H9 (cell line): ENCODE measurements at regions not wholly inside any gene's neighbourhood (a gene's known extent, or its start where the extent isn't known, plus 50 kb on each side); places are given as distances from the start of the nearest gene placed in this dataset.

Source experiments
- DNase-seq: peaks from one replicate; pipeline ENCODE4 v3.0.0-alpha.2; 2017
- H2AFZ ChIP-seq: one replicate; pipeline ENCODE4 v1.6.1; 2013; ENCODE audit warnings: mild to moderate bottlenecking, low read length, control low read depth, moderate library complexity
- H2AK5ac ChIP-seq: 2 replicates; pipeline ENCODE4 v1.6.1; 2013; ENCODE audit warnings: low read length, control low read depth, mixed read lengths; ENCODE audit not compliant: insufficient read length
- H2BK120ac ChIP-seq: one replicate; pipeline ENCODE4 v1.6.1; 2013; ENCODE audit warnings: low read depth, mild to moderate bottlenecking, low read length, control low read depth, inconsistent platforms; ENCODE audit not compliant: poor library complexity, severe bottlenecking
- H2BK12ac ChIP-seq: 2 replicates; pipeline ENCODE4 v1.6.1; 2013; ENCODE audit warnings: low read length, control low read depth, mixed read lengths, low read depth; ENCODE audit not compliant: insufficient read length
- H2BK15ac ChIP-seq: 2 replicates; pipeline ENCODE4 v1.6.1; 2013; ENCODE audit warnings: low read depth, low read length, control low read depth
- H2BK20ac ChIP-seq: one replicate; pipeline ENCODE4 v1.6.1; 2013; ENCODE audit warnings: low read depth, mild to moderate bottlenecking, low read length, control low read depth, inconsistent platforms; ENCODE audit not compliant: poor library complexity, severe bottlenecking
- H2BK5ac ChIP-seq: 2 replicates; pipeline ENCODE4 v1.6.1; 2013; ENCODE audit warnings: low read length, control low read depth, mixed read lengths; ENCODE audit not compliant: insufficient read length
- H3K14ac ChIP-seq: 2 replicates; pipeline ENCODE4 v1.6.1; 2013; ENCODE audit warnings: low read length, control low read depth; ENCODE audit not compliant: insufficient read depth
- H3K18ac ChIP-seq: 2 replicates; pipeline ENCODE4 v1.6.1; 2013; ENCODE audit warnings: low read depth, mild to moderate bottlenecking, mixed read lengths, low read length, control low read depth; ENCODE audit not compliant: insufficient read length
- H3K23ac ChIP-seq: 2 replicates; pipeline ENCODE4 v1.6.1; 2013; ENCODE audit warnings: low read length, control low read depth, mixed read lengths, low read depth; ENCODE audit not compliant: insufficient read length
- H3K23me2 ChIP-seq: 2 replicates; pipeline ENCODE4 v1.6.1; 2013; ENCODE audit warnings: low read depth, mild to moderate bottlenecking, mixed read lengths, low read length, control low read depth; ENCODE audit not compliant: insufficient read length, poor library complexity, severe bottlenecking
- H3K27ac ChIP-seq: 2 replicates; pipeline ENCODE4 v1.5.1; 2013; ENCODE audit warnings: low read length, control low read depth, mixed read lengths, low read depth; ENCODE audit not compliant: insufficient read length
- H3K27me3 ChIP-seq: 2 replicates; pipeline ENCODE4 v1.6.1; 2013; ENCODE audit warnings: low read length, control low read depth, inconsistent platforms; ENCODE audit not compliant: insufficient read depth
- H3K4ac ChIP-seq: 2 replicates; pipeline ENCODE4 v1.6.1; 2013; ENCODE audit warnings: low read depth, mild to moderate bottlenecking, control low read depth, inconsistent platforms, low read length, moderate library complexity
- H3K4me1 ChIP-seq: 2 replicates; pipeline ENCODE4 v1.6.1; 2013; ENCODE audit warnings: low read length, control low read depth, inconsistent platforms; ENCODE audit not compliant: insufficient read depth
- H3K4me2 ChIP-seq: 2 replicates; pipeline ENCODE4 v1.6.1; 2013; ENCODE audit warnings: low read length, control low read depth, mixed read lengths; ENCODE audit not compliant: insufficient read length, insufficient read depth
- H3K56ac ChIP-seq: 2 replicates; pipeline ENCODE4 v1.6.1; 2013; ENCODE audit warnings: low read depth, mild to moderate bottlenecking, mixed read lengths, low read length, control low read depth; ENCODE audit not compliant: insufficient read length
- H3K79me1 ChIP-seq: 2 replicates; pipeline ENCODE4 v1.6.1; 2013; ENCODE audit warnings: low read depth, mild to moderate bottlenecking, moderate library complexity, low read length, control low read depth, inconsistent platforms; ENCODE audit not compliant: insufficient read depth, poor library complexity, severe bottlenecking
- H3K79me2 ChIP-seq: 2 replicates; pipeline ENCODE4 v1.6.1; 2013; ENCODE audit warnings: low read length, control low read depth, inconsistent platforms; ENCODE audit not compliant: insufficient read depth
- H3K9ac ChIP-seq: 2 replicates; pipeline ENCODE4 v1.6.1; 2013; ENCODE audit warnings: low read length, control low read depth, mixed read lengths; ENCODE audit not compliant: insufficient read length; ENCODE audit errors: extremely low read depth
- H3K9me3 ChIP-seq: one replicate; pipeline ENCODE4 v1.6.1; 2013; ENCODE audit warnings: low read depth, low read length, inconsistent platforms; ENCODE audit not compliant: control insufficient read depth
- H3T11ph ChIP-seq: one replicate; pipeline ENCODE4 v1.6.1; 2013; ENCODE audit warnings: mild to moderate bottlenecking, low read length, control low read depth, inconsistent platforms
- H4K20me1 ChIP-seq: one replicate; pipeline ENCODE4 v1.6.1; 2013; ENCODE audit not compliant: control insufficient read depth, insufficient read length, insufficient read depth
- H4K5ac ChIP-seq: 2 replicates; pipeline ENCODE4 v1.6.1; 2013; ENCODE audit warnings: low read depth, mild to moderate bottlenecking, mixed read lengths, low read length, control low read depth; ENCODE audit not compliant: insufficient read length
- H4K8ac ChIP-seq: replicated peaks from 2 replicates; pipeline ENCODE4 v1.6.1; 2013; ENCODE audit warnings: low read length, control low read depth, mixed read lengths, low read depth; ENCODE audit not compliant: insufficient read length
- H4K91ac ChIP-seq: 2 replicates; pipeline ENCODE4 v1.6.1; 2013; ENCODE audit warnings: low read depth, mild to moderate bottlenecking, moderate library complexity, mixed read lengths, low read length, control low read depth; ENCODE audit not compliant: insufficient read length
- H3K27ac Mint-ChIP-seq, 3 experiments: 2 replicates in 2 of 3; 3 replicates in 1 of 3; pipeline ENCODE4 v1.8.0; 2020 to 2021; ENCODE audit warnings: mixed read lengths in 3 of 3, mild to moderate bottlenecking in 1 of 3, moderate library complexity in 1 of 3
- H3K27me3 Mint-ChIP-seq: 2 replicates; pipeline ENCODE4 v1.8.0; 2021; ENCODE audit warnings: low read depth, mild to moderate bottlenecking, moderate library complexity, mixed read lengths
- H3K36me3 Mint-ChIP-seq, 3 experiments: 2 replicates in 2 of 3; 3 replicates in 1 of 3; pipeline ENCODE4 v1.8.0; 2020 to 2021; ENCODE audit warnings: low read depth in 3 of 3, mixed read lengths in 3 of 3; ENCODE audit not compliant: insufficient read depth in 1 of 3
- H3K4me1 Mint-ChIP-seq, 2 experiments: 2 replicates each; pipeline ENCODE4 v1.8.0; 2020; ENCODE audit warnings: mixed read lengths in 2 of 2
- H3K4me3 Mint-ChIP-seq, 2 experiments: 2 replicates in 1 of 2; 3 replicates in 1 of 2; pipeline ENCODE4 v1.8.0; 2020 to 2021; ENCODE audit warnings: mild to moderate bottlenecking in 2 of 2, mixed read lengths in 2 of 2, moderate library complexity in 1 of 2
- H3K9me3 Mint-ChIP-seq, 2 experiments: 2 replicates in 1 of 2; 3 replicates in 1 of 2; pipeline ENCODE4 v1.8.0; 2020; ENCODE audit warnings: mild to moderate bottlenecking in 2 of 2, mixed read lengths in 2 of 2, moderate library complexity in 1 of 2
- CTCF ChIP-seq: fragments of 200-600 bp; sonication (generic); conservative IDR thresholded peaks from 3 replicates; pipeline ENCODE4 v1.8.0; 2021; ENCODE audit warnings: antibody characterized with exemption, mild to moderate bottlenecking
- WGBS: extraction: QIAGEN DNeasy Blood & Tissue Kit; methylation state at CpG from one replicate; pipeline ENCODE4 v1.1.7; 2013; ENCODE audit warnings: missing lambda C conversion rate, low lambda C conversion rate, mixed read lengths; ENCODE audit not compliant: insufficient read length; ENCODE audit errors: extremely low coverage; 5-methylcytosine and 5-hydroxymethylcytosine counted together

GRCh38 chr14:85205875-85206274 is 324.1 kb upstream of the FLRT2 start:
- H2AK5ac ChIP-seq, result no peak overlapping the region
- H3K27me3 Mint-ChIP-seq, result no peaks in the 10 kb centered on the region

More at GRCh38 chr14:85205875-85206274, 324.1 kb upstream of the FLRT2 start:
- no peak overlapping the region for H3K9ac ChIP-seq
- H3K27ac Mint-ChIP-seq, result no peak overlapping the region; a peak in 1 of 7 replicates
- no peaks in the 10 kb centered on the region for H3K79me2 ChIP-seq
- H3K9me3 Mint-ChIP-seq, result no peaks in the 10 kb centered on the region
- H3K27ac ChIP-seq, result no peak overlapping the region
- H3K36me3 Mint-ChIP-seq, result no peaks in the 10 kb centered on the region
- H3K18ac ChIP-seq, result no peak overlapping the region
- no peak for TF ChIP-seq CTCF
- H3K9me3 ChIP-seq, result no peaks in the 10 kb centered on the region
- no peak overlapping the region for H3K4me2 ChIP-seq
- H4K91ac ChIP-seq, result no peak overlapping the region
- H3K4ac ChIP-seq, result no peak overlapping the region
- H3T11ph ChIP-seq, result no peak overlapping the region
- no peak for DNase-seq
- H4K8ac ChIP-seq, result no peak overlapping the region
- no peak overlapping the region for H2BK15ac ChIP-seq
- no peaks in the 10 kb centered on the region for H3K79me1 ChIP-seq
- H2BK20ac ChIP-seq, result no peak overlapping the region
- WGBS, result no CpG with 5 or more reads among the region's 2 CpGs
- no peak overlapping the region for H2BK5ac ChIP-seq
- H3K4me1 ChIP-seq, result 0 out of 2 replicates have a peak, but pooled peaks cover 5% of the 10 kb centered on the region
- H2BK12ac ChIP-seq, result no peak overlapping the region
- no peaks in the 10 kb centered on the region for H3K27me3 ChIP-seq
- no peak overlapping the region for H3K56ac ChIP-seq
- H3K4me1 Mint-ChIP-seq, result peaks cover 15% of the 10 kb centered on the region in 2 experiments
- no peak overlapping the region for H4K5ac ChIP-seq
- no peak overlapping the region for H2AFZ ChIP-seq
- no peak overlapping the region for H3K14ac ChIP-seq
- no peak overlapping the region for H2BK120ac ChIP-seq
- no peak overlapping the region for H3K23ac ChIP-seq
- H3K4me3 Mint-ChIP-seq, result no peak overlapping the region
- no peaks in the 10 kb centered on the region for H4K20me1 ChIP-seq
- no peaks in the 10 kb centered on the region for H3K23me2 ChIP-seq
